ENCODE measurements at regions not wholly inside any gene's neighbourhood (a gene's known extent, or its start where the extent isn't known, plus 50 kb on each side); places are given as distances from the start of the nearest gene placed in this dataset.
"Not testable (repeated sequence)": the region's sequence is repeated elsewhere in the genome, so short reads cannot be mapped to it uniquely, and the experiment has no call there.

- DNase-seq, result no peak
Measured at GRCh38 chr1:116265931-116266863, 106.8 kb upstream of the ATP1A1 start.

- no peak for DNase-seq
Measured at GRCh38 chr1:116266864-116267212, 106.2 kb upstream of the ATP1A1 start.

GRCh38 chr1:116268211-116268610, 104.8 kb upstream of the ATP1A1 start:
- peak; percentile 38 for DNase-seq

GRCh38 chr1:116270316-116271057, 102.6 kb upstream of the ATP1A1 start:
- DNase-seq, result no peak

GRCh38 chr1:116273042-116273783, 99.8 kb upstream of the ATP1A1 start:
- DNase-seq, result no peak

- DNase-seq, result no peak
Measured at GRCh38 chr1:116276532-116276931, 96.5 kb upstream of the ATP1A1 start.

GRCh38 chr1:116277840-116278540, 95.1 kb upstream of the ATP1A1 start:
- DNase-seq, result no peak

- no peak for DNase-seq
Measured at GRCh38 chr1:116278541-116278866, 94.5 kb upstream of the ATP1A1 start.

- no peak for DNase-seq
Measured at GRCh38 chr1:116279715-116280114, 93.3 kb upstream of the ATP1A1 start.

- DNase-seq, result no peak
Measured at GRCh38 chr1:116284819-116285390, 88.1 kb upstream of the ATP1A1 start.

GRCh38 chr1:116286541-116286971, 86.5 kb upstream of the ATP1A1 start:
- no peak for DNase-seq

- DNase-seq, result no peak
Measured at GRCh38 chr1:116287341-116288200, 85.5 kb upstream of the ATP1A1 start.

GRCh38 chr1:116288201-116288598, 84.8 kb upstream of the ATP1A1 start:
- DNase-seq, result no peak

GRCh38 chr1:116289193-116289592, 83.9 kb upstream of the ATP1A1 start:
- DNase-seq, result no peak

GRCh38 chr1:116290085-116290705, 82.8 kb upstream of the ATP1A1 start:
- no peak for DNase-seq

GRCh38 chr1:116291024-116291423, 82.0 kb upstream of the ATP1A1 start:
- DNase-seq, result no peak

- DNase-seq, result no peak
Measured at GRCh38 chr1:116292929-116293725, 79.9 kb upstream of the ATP1A1 start.

- DNase-seq, result no peak
Measured at GRCh38 chr1:116297495-116298212, 75.4 kb upstream of the ATP1A1 start.

- not testable (repeated sequence) for DNase-seq
Measured at GRCh38 chr1:116298213-116298579, 74.8 kb upstream of the ATP1A1 start.

GRCh38 chr1:116298746-116299145, 74.3 kb upstream of the ATP1A1 start:
- no peak for DNase-seq

All from activated CD4-positive, alpha-beta T cell treated with anti-CD3 and anti-CD28 coated beads for 48 hours (primary cell).